ENCODE measurements at regions not wholly inside any gene's neighbourhood (a gene's known extent, or its start where the extent isn't known, plus 50 kb on each side); places are given as distances from the start of the nearest gene placed in this dataset.

- TF ChIP-seq CTCF (IDR thresholded peaks at IDR 0.05): no peak
- TF ChIP-seq POLR2A (IDR thresholded peaks at IDR 0.05): no peak
- TF ChIP-seq EP300 (IDR thresholded peaks at IDR 0.05): no peak
These were observed 185.8 kb upstream of the PRSS1 start for GRCh38 chr7:142563470-142563869.

Data from tibial nerve (tissue), 4 donors.